ENCODE measurements at regions not wholly inside any gene's neighbourhood (a gene's known extent, or its start where the extent isn't known, plus 50 kb on each side); places are given as distances from the start of the nearest gene placed in this dataset.

DNA sequence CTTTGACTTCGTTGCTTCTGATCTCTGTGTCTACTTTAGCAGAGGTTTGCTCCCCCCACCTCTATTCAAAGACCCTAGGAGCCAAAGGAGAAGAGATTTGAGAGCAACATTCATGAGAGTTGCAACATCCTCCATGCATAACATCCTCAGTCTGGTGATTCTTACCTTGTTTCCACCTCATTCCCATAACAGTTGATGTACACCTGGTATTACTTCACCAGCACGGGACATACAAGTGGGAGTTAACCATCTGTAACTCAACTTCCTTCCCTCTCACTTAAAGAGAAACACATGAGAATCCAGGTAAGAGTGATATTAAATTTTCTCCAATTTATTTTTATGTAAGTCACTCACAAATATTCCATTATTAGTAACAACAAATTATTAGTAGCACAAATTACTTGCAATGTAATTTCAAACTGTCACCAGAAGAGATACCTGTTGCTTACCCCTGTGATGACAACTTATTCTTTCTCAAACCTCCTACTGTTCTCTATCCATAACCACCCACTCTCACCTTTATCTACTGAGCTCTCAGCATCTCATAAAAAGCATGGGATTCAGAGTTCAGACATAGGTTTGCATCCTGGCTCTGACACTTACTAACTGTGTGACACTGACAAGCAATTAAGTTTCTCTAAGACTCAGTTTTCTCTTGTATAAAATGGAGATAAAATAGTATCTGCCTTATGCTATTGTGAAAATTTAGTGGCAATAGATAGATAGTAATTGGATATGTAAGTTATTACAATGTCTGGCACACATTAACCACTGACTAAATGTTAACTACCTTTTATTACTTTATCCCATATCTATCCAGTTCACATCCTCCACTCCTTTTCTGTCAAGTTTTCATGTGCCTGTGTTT, 184.6 kb upstream of the SRD5A2 start:
- TF ChIP-seq CTCF (conservative IDR thresholded peaks at IDR 0.05): no peak
- TF ChIP-seq EZH2 (IDR thresholded peaks at IDR 0.05; ENCODE audit: low read depth): no peak

Measured in PC-9 (cell line).